Activated CD4-positive, alpha-beta memory T cell treated with anti-CD3 and anti-CD28 coated beads for 36 hours (primary cell): ENCODE measurements at regions not wholly inside any gene's neighbourhood (a gene's known extent, or its start where the extent isn't known, plus 50 kb on each side); places are given as distances from the start of the nearest gene placed in this dataset.

ENCODE experiments used
- CTCF ChIA-PET: fragments of 350-600 bp; sonication (Branson Sonifier 250); formaldehyde crosslinking; loops from one replicate; lab custom pipeline; 2021; ENCODE audit warnings: antibody characterized with exemption, inconsistent platforms; lab: Charles Lee
- POLR2A ChIA-PET: fragments of 350-600 bp; sonication (Branson Sonifier 250); formaldehyde crosslinking; loops from one replicate; lab custom pipeline; 2021; ENCODE audit warnings: antibody characterized with exemption; lab: Charles Lee
- DNase-seq: peaks from one replicate; pipeline ENCODE4 v3.0.0-alpha.2; 2020
- H3K27ac Mint-ChIP-seq: one replicate; pipeline ENCODE4 v1.8.0; 2021; ENCODE audit warnings: mixed read lengths
- H3K27me3 Mint-ChIP-seq: one replicate; pipeline ENCODE4 v1.8.0; 2021; ENCODE audit warnings: mixed read lengths
- H3K36me3 Mint-ChIP-seq: one replicate; pipeline ENCODE4 v1.8.0; 2021; ENCODE audit warnings: mixed read lengths
- H3K4me1 Mint-ChIP-seq: one replicate; pipeline ENCODE4 v1.8.0; 2021; ENCODE audit warnings: low read depth, mixed read lengths
- H3K4me3 Mint-ChIP-seq: one replicate; pipeline ENCODE4 v1.8.0; 2021; ENCODE audit warnings: mild to moderate bottlenecking, mixed read lengths
- H3K9me3 Mint-ChIP-seq: one replicate; pipeline ENCODE4 v1.8.0; 2021; ENCODE audit warnings: mixed read lengths
- intact Hi-C: fragments of 100-400 bp; cut with micrococcal nuclease; formaldehyde crosslinking; loops from one replicate; pipeline ENCODE4 v1.15.1; 2023

GRCh38 chr20:22321191-22321590, 263.2 kb downstream of the FOXA2 start:
- peaks cover 2% of the 10 kb centered on the region for H3K9me3 Mint-ChIP-seq
- DNase-seq, result no peak
- no peak overlapping the region for H3K27ac Mint-ChIP-seq
- H3K4me1 Mint-ChIP-seq, result no peaks in the 10 kb centered on the region
- H3K36me3 Mint-ChIP-seq, result no peaks in the 10 kb centered on the region
- no peaks in the 10 kb centered on the region for H3K27me3 Mint-ChIP-seq
- no peak overlapping the region for H3K4me3 Mint-ChIP-seq
- ChIA-PET POLR2A (no interaction called here), CTCF (no interaction called here)
- intact Hi-C loops, result no loop called here

DNA sequence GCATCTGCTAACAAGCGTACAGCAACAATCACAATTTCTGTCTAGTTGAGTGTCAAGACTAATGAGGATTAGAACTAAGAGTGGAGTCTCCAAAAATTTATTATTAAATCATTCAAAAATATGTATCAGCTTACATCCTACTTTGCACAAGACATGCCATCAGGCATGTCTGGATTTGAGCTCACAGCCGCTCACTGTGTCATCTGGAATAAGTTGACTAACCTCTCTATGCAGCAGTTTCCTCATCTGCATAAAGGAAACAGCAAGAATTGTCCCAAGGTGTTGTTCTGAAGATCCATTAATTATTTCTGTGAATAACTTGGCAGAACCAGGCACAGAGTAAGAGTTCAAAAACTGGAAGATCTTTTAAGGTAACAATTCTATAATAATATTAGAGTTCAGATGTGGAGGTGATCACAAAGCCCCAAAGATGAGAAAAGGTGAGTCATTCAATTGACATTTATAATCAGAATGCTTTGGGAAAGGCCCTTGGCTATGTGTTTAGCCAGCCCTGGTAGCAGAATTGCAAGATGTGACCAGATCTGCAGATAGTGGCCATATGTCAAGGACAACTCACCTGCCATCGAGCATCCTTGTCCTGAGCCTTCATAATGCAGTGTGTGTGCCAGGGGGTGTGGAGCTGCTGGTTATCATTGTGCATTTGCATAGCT, 264.0 kb downstream of the FOXA2 start:
- Mint-ChIP-seq H3K36me3 (no peaks in the 10 kb centered on the region), H3K27ac (no peak overlapping the region), H3K4me3 (no peak overlapping the region), H3K27me3 (no peaks in the 10 kb centered on the region), H3K4me1 (no peaks in the 10 kb centered on the region), H3K9me3 (peaks cover 2% of the 10 kb centered on the region)
- ChIA-PET CTCF (no interaction called here), POLR2A (no interaction called here)
- DNase-seq, result no peak
- intact Hi-C loops, result no loop called here

DNA sequence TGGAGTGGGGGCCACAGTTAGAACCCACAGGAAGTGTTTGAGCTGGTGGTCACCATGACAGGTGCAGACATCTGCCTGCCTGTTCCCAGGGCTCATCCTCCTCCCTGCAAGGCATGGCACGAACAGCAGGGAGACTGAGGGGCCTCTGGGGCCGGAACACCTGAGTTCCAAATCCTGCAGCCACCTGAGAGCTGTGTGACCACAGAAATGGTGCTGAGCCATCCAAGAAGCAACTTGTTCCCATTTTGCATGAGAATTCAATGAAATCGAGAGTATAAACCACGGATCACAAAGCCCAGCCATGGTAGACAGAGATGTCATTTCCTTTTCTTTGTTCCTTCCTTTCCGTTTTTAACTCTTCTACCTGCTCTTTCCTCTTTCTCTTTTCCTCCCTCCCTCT, 268.6 kb downstream of the FOXA2 start:
- ChIA-PET POLR2A (no interaction called here), CTCF (no interaction called here)
- Mint-ChIP-seq H3K4me3 (no peak overlapping the region), H3K9me3 (peaks cover 2% of the 10 kb centered on the region), H3K4me1 (no peaks in the 10 kb centered on the region), H3K36me3 (no peaks in the 10 kb centered on the region), H3K27me3 (no peaks in the 10 kb centered on the region), H3K27ac (no peak overlapping the region)
- DNase-seq, result no peak
- intact Hi-C loops, result no loop called here

DNA sequence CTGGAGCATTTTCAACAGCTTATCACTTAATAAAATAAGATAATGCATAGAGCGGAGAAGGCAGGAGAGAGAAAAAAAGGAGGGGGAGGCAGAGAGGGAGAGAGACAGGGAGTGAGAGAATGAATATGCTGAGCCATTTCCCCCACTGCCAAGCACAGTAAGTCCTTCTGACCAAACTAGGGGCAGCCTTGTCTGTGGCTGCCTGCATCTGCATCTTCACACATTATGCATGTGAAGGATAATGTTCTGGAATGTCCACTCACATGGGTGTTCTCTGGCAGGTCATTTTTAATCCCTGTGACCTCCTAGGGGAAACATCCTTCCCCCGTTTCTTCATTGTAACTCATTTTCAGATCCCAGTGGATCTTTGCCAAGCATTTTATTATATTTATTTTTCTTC, 269.3 kb downstream of the FOXA2 start:
- intact Hi-C loops, result no loop called here
- Mint-ChIP-seq H3K36me3 (no peaks in the 10 kb centered on the region), H3K9me3 (peaks cover 2% of the 10 kb centered on the region), H3K4me3 (no peak overlapping the region), H3K27me3 (no peaks in the 10 kb centered on the region), H3K27ac (no peak overlapping the region), H3K4me1 (no peaks in the 10 kb centered on the region)
- CTCF ChIA-PET, result no interaction called here
- no peak for DNase-seq
- POLR2A ChIA-PET, result no interaction called here

DNA sequence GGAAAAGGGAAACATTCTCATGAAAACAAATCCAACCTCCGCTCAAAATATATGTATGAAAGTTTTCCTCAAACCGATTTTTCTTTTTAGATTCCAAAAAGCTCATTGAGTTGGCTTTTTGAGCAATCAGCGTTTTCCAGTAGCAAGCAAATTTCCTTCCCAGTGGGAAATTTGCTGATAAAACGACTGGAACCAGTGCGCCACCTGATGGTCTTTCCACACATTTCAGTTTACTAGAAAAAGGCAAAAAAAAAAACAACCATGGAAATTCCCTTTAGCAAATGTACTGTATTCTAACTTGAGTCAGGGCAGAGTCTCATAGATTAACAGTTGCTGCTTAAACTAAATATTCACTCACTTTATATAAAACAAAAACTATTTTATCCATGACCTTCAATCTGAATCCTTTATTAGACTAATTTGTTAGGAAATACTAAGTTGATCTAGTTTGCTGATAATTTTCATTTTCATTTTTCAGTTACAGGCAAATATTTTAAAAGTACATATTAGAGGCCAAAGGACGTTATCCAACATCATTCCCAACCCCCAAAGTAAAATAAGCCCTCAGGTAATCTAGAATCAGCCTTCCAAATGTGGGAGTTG, 271.5 kb downstream of the FOXA2 start:
- DNase-seq, result no peak
- no peak overlapping the region for H3K27ac Mint-ChIP-seq
- H3K4me1 Mint-ChIP-seq, result no peaks in the 10 kb centered on the region
- H3K27me3 Mint-ChIP-seq, result no peaks in the 10 kb centered on the region
- no peaks in the 10 kb centered on the region for H3K36me3 Mint-ChIP-seq
- ChIA-PET POLR2A (no interaction called here), CTCF (no interaction called here)
- intact Hi-C loops, result no loop called here
- H3K9me3 Mint-ChIP-seq, result no peaks in the 10 kb centered on the region
- no peak overlapping the region for H3K4me3 Mint-ChIP-seq

DNA sequence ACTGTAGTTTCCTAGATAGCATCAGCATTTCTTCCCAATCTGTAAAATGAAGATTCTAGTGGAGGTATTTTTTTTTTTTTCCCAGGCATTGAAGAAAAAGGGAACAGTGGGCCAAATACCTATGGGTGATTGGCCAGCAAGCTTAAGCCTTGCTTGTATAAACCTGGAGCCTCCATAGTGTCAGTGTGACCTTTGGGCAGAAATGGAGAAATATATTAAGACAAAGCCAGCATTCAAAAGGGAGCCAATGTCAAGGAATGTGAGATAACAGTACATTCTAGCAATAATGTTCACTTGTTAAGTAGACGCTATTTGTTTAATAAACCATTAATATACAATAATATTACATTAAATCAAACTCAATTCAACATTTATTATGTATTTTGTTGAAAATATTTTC, 275.4 kb downstream of the FOXA2 start:
- Mint-ChIP-seq H3K27me3 (no peaks in the 10 kb centered on the region), H3K4me3 (no peak overlapping the region), H3K4me1 (no peaks in the 10 kb centered on the region), H3K36me3 (no peaks in the 10 kb centered on the region), H3K27ac (no peak overlapping the region), H3K9me3 (no peaks in the 10 kb centered on the region)
- ChIA-PET CTCF (no interaction called here), POLR2A (no interaction called here)
- intact Hi-C loops, result no loop called here
- DNase-seq, result no peak

DNA sequence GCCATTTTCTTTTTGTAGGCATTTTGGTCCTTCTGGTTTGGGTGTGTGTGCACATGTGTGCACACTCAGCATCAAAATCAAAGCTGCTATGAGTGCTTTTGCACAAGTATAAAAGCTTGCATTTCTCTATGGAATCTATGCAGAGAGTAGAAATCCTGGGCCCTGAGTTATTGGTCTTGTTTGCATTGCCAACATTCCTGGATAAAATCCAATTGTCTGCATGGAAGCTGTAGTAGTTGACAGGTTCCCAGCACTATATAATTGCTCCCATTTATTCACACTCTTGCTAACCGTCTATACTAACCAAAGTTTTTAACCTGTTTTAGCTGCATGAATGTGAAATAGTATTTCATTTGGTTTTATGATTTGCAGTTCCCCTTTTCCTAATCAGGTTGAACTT, 277.0 kb downstream of the FOXA2 start:
- ChIA-PET CTCF (no interaction called here), POLR2A (no interaction called here)
- no peak overlapping the region for H3K4me3 Mint-ChIP-seq
- H3K36me3 Mint-ChIP-seq, result no peaks in the 10 kb centered on the region
- no peaks in the 10 kb centered on the region for H3K9me3 Mint-ChIP-seq
- no peak overlapping the region for H3K27ac Mint-ChIP-seq
- no peak for DNase-seq
- H3K27me3 Mint-ChIP-seq, result no peaks in the 10 kb centered on the region
- intact Hi-C loops, result no loop called here
- H3K4me1 Mint-ChIP-seq, result no peaks in the 10 kb centered on the region

GRCh38 chr20:22305381-22305780, 279.0 kb downstream of the FOXA2 start:
- Mint-ChIP-seq H3K27ac (no peak overlapping the region), H3K27me3 (no peaks in the 10 kb centered on the region), H3K9me3 (no peaks in the 10 kb centered on the region), H3K4me3 (no peak overlapping the region), H3K36me3 (no peaks in the 10 kb centered on the region), H3K4me1 (no peaks in the 10 kb centered on the region)
- ChIA-PET CTCF (no interaction called here), POLR2A (no interaction called here)
- no peak for DNase-seq
- intact Hi-C loops, result no loop called here

DNA sequence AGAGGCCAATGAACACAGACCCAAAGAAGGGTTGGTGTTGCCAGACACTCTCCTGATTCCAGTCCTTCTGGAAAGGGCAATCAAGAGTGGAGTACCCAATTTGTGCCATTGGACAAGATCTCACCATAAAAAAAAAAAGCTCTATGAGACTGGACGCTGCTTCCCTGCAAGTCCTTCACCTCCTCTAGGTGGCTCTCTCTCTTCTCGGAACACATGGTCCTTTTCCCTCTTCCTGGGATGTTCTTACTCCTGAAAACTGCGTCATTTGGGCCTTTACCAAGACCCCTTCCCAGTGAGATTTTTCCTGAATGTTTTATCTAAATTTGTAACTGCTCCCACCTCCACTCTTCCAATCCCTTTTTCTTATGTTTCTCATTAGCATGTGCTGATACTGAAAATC, 280.8 kb downstream of the FOXA2 start:
- Mint-ChIP-seq H3K36me3 (no peaks in the 10 kb centered on the region), H3K27me3 (no peaks in the 10 kb centered on the region), H3K4me3 (no peak overlapping the region), H3K9me3 (peaks cover 4% of the 10 kb centered on the region), H3K27ac (no peak overlapping the region), H3K4me1 (no peaks in the 10 kb centered on the region)
- intact Hi-C loops, result no loop called here
- CTCF ChIA-PET, result no interaction called here
- DNase-seq, result no peak
- POLR2A ChIA-PET, result no interaction called here

GRCh38 chr20:22302039-22302438, 282.3 kb downstream of the FOXA2 start:
- ChIA-PET CTCF (no interaction called here), POLR2A (no interaction called here)
- Mint-ChIP-seq H3K4me3 (no peak overlapping the region), H3K9me3 (peaks cover 7% of the 10 kb centered on the region), H3K4me1 (no peaks in the 10 kb centered on the region), H3K27me3 (no peaks in the 10 kb centered on the region), H3K36me3 (no peaks in the 10 kb centered on the region), H3K27ac (no peak overlapping the region)
- intact Hi-C loops, result no loop called here
- no peak for DNase-seq

DNA sequence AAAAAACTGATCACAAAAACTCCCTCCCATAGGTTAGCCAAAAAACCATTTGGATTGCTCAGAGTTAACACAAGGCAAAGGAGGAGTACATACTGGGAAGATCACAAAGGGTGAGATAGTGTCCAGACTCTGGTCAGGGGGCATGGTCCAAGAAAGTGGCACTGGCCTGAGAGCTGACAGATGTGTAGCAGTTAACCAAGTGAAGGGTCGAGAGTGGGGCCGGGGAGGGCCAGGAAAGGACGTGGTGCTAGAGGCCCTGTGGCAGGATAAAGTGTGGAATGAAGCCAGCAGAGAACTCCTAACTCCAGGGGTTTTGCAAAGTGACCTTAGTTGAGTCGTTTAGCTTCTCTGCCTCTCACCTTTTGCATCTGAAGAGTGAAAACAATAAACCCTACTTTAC, 290.5 kb downstream of the FOXA2 start:
- CTCF ChIA-PET, result no interaction called here
- peaks cover 5% of the 10 kb centered on the region for H3K9me3 Mint-ChIP-seq
- intact Hi-C loops, result no loop called here
- H3K4me1 Mint-ChIP-seq, result no peaks in the 10 kb centered on the region
- POLR2A ChIA-PET, result no interaction called here
- no peaks in the 10 kb centered on the region for H3K36me3 Mint-ChIP-seq
- H3K4me3 Mint-ChIP-seq, result no peak overlapping the region
- H3K27me3 Mint-ChIP-seq, result no peaks in the 10 kb centered on the region
- H3K27ac Mint-ChIP-seq, result no peak overlapping the region
- DNase-seq, result no peak

DNA sequence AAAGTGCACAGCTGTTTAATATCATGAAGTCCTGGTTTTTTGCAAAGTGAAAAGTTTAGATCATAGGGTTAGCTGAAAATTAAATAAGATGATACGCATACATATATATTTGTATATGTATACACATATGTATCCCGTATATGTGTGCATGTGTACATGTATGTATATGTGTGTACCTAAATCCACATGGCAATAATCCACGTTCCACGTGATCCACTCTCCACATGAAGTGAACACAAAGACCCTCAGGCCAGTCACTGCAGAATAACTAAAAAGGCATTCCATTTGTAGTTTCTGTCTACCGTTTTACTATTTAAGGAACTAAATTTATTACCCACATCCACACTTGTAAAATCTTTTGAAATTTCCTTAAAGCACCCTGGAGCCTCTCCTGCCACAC, 294.9 kb downstream of the FOXA2 start:
- Mint-ChIP-seq H3K9me3 (peaks cover 2% of the 10 kb centered on the region), H3K36me3 (no peaks in the 10 kb centered on the region), H3K27ac (no peak overlapping the region), H3K4me1 (no peaks in the 10 kb centered on the region), H3K27me3 (no peaks in the 10 kb centered on the region), H3K4me3 (no peak overlapping the region)
- DNase-seq, result no peak
- CTCF ChIA-PET, result no interaction called here
- intact Hi-C loops, result no loop called here
- POLR2A ChIA-PET, result no interaction called here

- no peak overlapping the region for H3K27ac Mint-ChIP-seq
- CTCF ChIA-PET, result no interaction called here
- peaks cover 2% of the 10 kb centered on the region for H3K9me3 Mint-ChIP-seq
- no peak overlapping the region for H3K4me3 Mint-ChIP-seq
- POLR2A ChIA-PET, result no interaction called here
- H3K36me3 Mint-ChIP-seq, result no peaks in the 10 kb centered on the region
- DNase-seq, result no peak
- H3K4me1 Mint-ChIP-seq, result no peaks in the 10 kb centered on the region
- intact Hi-C loops, result no loop called here
- H3K27me3 Mint-ChIP-seq, result no peaks in the 10 kb centered on the region
Observed at GRCh38 chr20:22288957-22289356, 295.4 kb downstream of the FOXA2 start.
